IMR-90 (cell line): ENCODE measurements at regions not wholly inside any gene's neighbourhood (a gene's known extent, or its start where the extent isn't known, plus 50 kb on each side); places are given as distances from the start of the nearest gene placed in this dataset.

Experiments used
- ATAC-seq: fragments of 200-7000 bp; cut with Tn5 transposase; 2 replicates; pipeline ENCODE4 v1.9.1; 2020; ENCODE audit warnings: low read depth, mild to moderate bottlenecking, moderate library complexity
- BruUV-seq: library from RNA; stranded (reverse); fragments of 400-500 nt; replicated peaks from 2 replicates; lab custom pipeline; 2021; lab: Mats Ljungman, UMichigan
- CTCF ChIA-PET: fragments of 300-600 bp; formaldehyde crosslinking; extraction: SDS; loops from one replicate; lab custom pipeline; 2021; ENCODE audit warnings: antibody characterized with exemption; lab: Yijun Ruan, JAX
- POLR2A ChIA-PET: fragments of 300-600 bp; sonication (Branson Sonifier 250); formaldehyde crosslinking; loops from one replicate; lab custom pipeline; 2022; ENCODE audit warnings: antibody characterized with exemption; ENCODE audit not compliant: unreplicated experiment; lab: Charles Lee
- DNase-seq: peaks from one replicate; pipeline ENCODE4 v3.0.0; 2013
- H2AFZ ChIP-seq: replicated peaks from 2 replicates; pipeline ENCODE3; 2013; ENCODE audit warnings: low read length, mild to moderate bottlenecking; ENCODE audit not compliant: poor library complexity
- H2AK5ac ChIP-seq: 2 replicates; pipeline ENCODE4 v1.6.1; 2013; ENCODE audit warnings: low read depth, low read length, inconsistent platforms
- H2AK9ac ChIP-seq: replicated peaks from 2 replicates; pipeline ENCODE3; 2013; ENCODE audit warnings: mild to moderate bottlenecking, low read depth, low read length, moderate library complexity; ENCODE audit not compliant: poor library complexity
- H2BK120ac ChIP-seq: 2 replicates; pipeline ENCODE4 v1.6.1; 2013; ENCODE audit warnings: low read depth, low read length, inconsistent platforms
- H2BK15ac ChIP-seq: 3 replicates; pipeline ENCODE4 v1.6.1; 2013; ENCODE audit warnings: low read depth, low read length, inconsistent platforms
- H2BK20ac ChIP-seq: 2 replicates; pipeline ENCODE4 v1.6.1; 2013; ENCODE audit warnings: low read depth, mild to moderate bottlenecking, inconsistent platforms, low read length, moderate library complexity
- H2BK5ac ChIP-seq: 2 replicates; pipeline ENCODE4 v1.6.1; 2013; ENCODE audit warnings: mild to moderate bottlenecking, low read depth, low read length, inconsistent platforms; ENCODE audit not compliant: poor library complexity, severe bottlenecking
- H3K14ac ChIP-seq: replicated peaks from 2 replicates; pipeline ENCODE4 v1.6.1; 2013; ENCODE audit warnings: low read depth, low read length, inconsistent platforms
- H3K18ac ChIP-seq: 2 replicates; pipeline ENCODE4 v1.6.1; 2013; ENCODE audit warnings: low read depth, low read length, control low read depth
- H3K23ac ChIP-seq: 2 replicates; pipeline ENCODE4 v1.6.1; 2013; ENCODE audit warnings: low read depth, low read length, inconsistent platforms
- H3K27ac ChIP-seq: 2 replicates; pipeline ENCODE4 v1.5.1; 2013; ENCODE audit warnings: mild to moderate bottlenecking, control low read depth, low read length; ENCODE audit not compliant: insufficient read depth
- H3K27me3 ChIP-seq: 2 replicates; pipeline ENCODE4 v1.6.1; 2013; ENCODE audit warnings: low read length; ENCODE audit not compliant: control insufficient read depth, insufficient read depth
- H3K36me3 ChIP-seq: 2 replicates; pipeline ENCODE4 v1.6.1; 2013; ENCODE audit warnings: low read length, mixed read lengths; ENCODE audit not compliant: control insufficient read depth, insufficient read depth
- H3K4ac ChIP-seq: 2 replicates; pipeline ENCODE4 v1.6.1; 2013; ENCODE audit warnings: low read depth, low read length, inconsistent platforms
- H3K4me1 ChIP-seq: 2 replicates; pipeline ENCODE4 v1.6.1; 2013; ENCODE audit warnings: low read length, mixed read lengths; ENCODE audit not compliant: control insufficient read depth, insufficient read depth
- H3K4me2 ChIP-seq: 2 replicates; pipeline ENCODE4 v1.6.1; 2013; ENCODE audit warnings: low read depth, mild to moderate bottlenecking, control low read depth, low read length, moderate library complexity
- H3K4me3 ChIP-seq: 2 replicates; pipeline ENCODE4 v1.5.1; 2013; ENCODE audit warnings: low read depth, mild to moderate bottlenecking, control low read depth, low read length, moderate library complexity; ENCODE audit not compliant: insufficient read depth
- H3K56ac ChIP-seq: 2 replicates; pipeline ENCODE4 v1.6.1; 2013; ENCODE audit warnings: low read length, inconsistent platforms; ENCODE audit not compliant: insufficient read depth; ENCODE audit errors: extremely low read depth
- H3K79me1 ChIP-seq, 2 experiments: 2 replicates each; pipeline ENCODE4 v1.6.1; 2013; ENCODE audit warnings: low read length in 2 of 2, inconsistent platforms in 1 of 2, low read depth in 1 of 2
- H3K9ac ChIP-seq: 2 replicates; pipeline ENCODE4 v1.6.1; 2013; ENCODE audit warnings: low read depth, low read length, control low read depth
- H3K9me1 ChIP-seq: 2 replicates; pipeline ENCODE4 v1.6.1; 2013; ENCODE audit warnings: low read length, inconsistent platforms; ENCODE audit not compliant: insufficient read depth
- H3K9me3 ChIP-seq: 2 replicates; pipeline ENCODE4 v1.6.1; 2013; ENCODE audit warnings: low read length; ENCODE audit not compliant: control insufficient read depth, insufficient read depth
- H4K20me1 ChIP-seq: 2 replicates; pipeline ENCODE4 v1.6.1; 2013; ENCODE audit warnings: low read length, inconsistent platforms; ENCODE audit not compliant: insufficient read depth
- H4K5ac ChIP-seq: 2 replicates; pipeline ENCODE4 v1.6.1; 2013; ENCODE audit warnings: mild to moderate bottlenecking, low read depth, low read length, control low read depth
- H4K8ac ChIP-seq, 2 experiments: 2 replicates each; pipeline ENCODE4 v1.6.1; 2013; ENCODE audit warnings: low read depth in 2 of 2, low read length in 2 of 2, control low read depth in 1 of 2, inconsistent platforms in 1 of 2
- H4K91ac ChIP-seq: 2 replicates; pipeline ENCODE4 v1.6.1; 2013; ENCODE audit warnings: low read depth, low read length, inconsistent platforms; ENCODE audit not compliant: insufficient read depth
- BHLHE40 ChIP-seq: fragments of 150-350 bp; IDR thresholded peaks from 2 replicates; pipeline ENCODE4 v1.6.1; 2016; ENCODE audit warnings: mild to moderate bottlenecking, low read depth, low read length
- CEBPB ChIP-seq: IDR thresholded peaks from 2 replicates; pipeline ENCODE4 v1.6.1; 2012; ENCODE audit warnings: low read depth, low read length, improper control_type of control experiment
- CHD1 ChIP-seq: IDR thresholded peaks from 2 replicates; pipeline ENCODE4 v1.6.1; 2012; ENCODE audit warnings: low read depth, low read length, improper control_type of control experiment
- FOS ChIP-seq: fragments of 150-350 bp; IDR thresholded peaks from 2 replicates; pipeline ENCODE4 v1.6.1; 2016; ENCODE audit warnings: low read depth, low read length
- MAFK ChIP-seq: IDR thresholded peaks from 2 replicates; pipeline ENCODE4 v1.6.1; 2012; ENCODE audit warnings: low read depth, low read length, improper control_type of control experiment
- MAZ ChIP-seq: IDR thresholded peaks from 2 replicates; pipeline ENCODE4 v1.6.1; 2012; ENCODE audit warnings: low read depth, mild to moderate bottlenecking, low read length, improper control_type of control experiment, moderate library complexity, borderline replicate concordance
- MXI1 ChIP-seq: IDR thresholded peaks from 2 replicates; pipeline ENCODE4 v1.6.1; 2012; ENCODE audit warnings: low read depth, mild to moderate bottlenecking, low read length, moderate library complexity, borderline replicate concordance
- NFE2L2 ChIP-seq: fragments of 150-350 bp; IDR thresholded peaks from 2 replicates; pipeline ENCODE4 v1.6.1; 2016; ENCODE audit warnings: low read depth, mild to moderate bottlenecking, low read length
- POLR2A ChIP-seq: IDR thresholded peaks from 2 replicates; pipeline ENCODE4 v1.6.1; 2012; ENCODE audit warnings: mild to moderate bottlenecking, low read depth, low read length
- RAD21 ChIP-seq: IDR thresholded peaks from 2 replicates; pipeline ENCODE4 v1.6.1; 2012; ENCODE audit warnings: low read length, improper control_type of control experiment
- RCOR1 ChIP-seq: IDR thresholded peaks from 2 replicates; pipeline ENCODE4 v1.6.1; 2012; ENCODE audit warnings: mild to moderate bottlenecking, low read length, improper control_type of control experiment; ENCODE audit not compliant: insufficient replicate concordance
- RFX5 ChIP-seq: IDR thresholded peaks from 2 replicates; pipeline ENCODE4 v1.8.0; 2012; ENCODE audit warnings: low read depth, mild to moderate bottlenecking, low read length, moderate library complexity
- SMC3 ChIP-seq: fragments of 150-350 bp; IDR thresholded peaks from 2 replicates; pipeline ENCODE4 v1.6.1; 2016; ENCODE audit warnings: low read depth, mild to moderate bottlenecking, antibody characterized with exemption, low read length, moderate library complexity
- whole genome bisulfite sequencing, 2 experiments: methylation state at CpG; one replicate each; pipeline versions ENCODE4 v1.1.5 to v1.1.7; 2013; ENCODE audit warnings: missing lambda C conversion rate in 2 of 2; ENCODE audit not compliant: insufficient read length in 1 of 2; ENCODE audit errors: extremely low coverage in 2 of 2; 5-methylcytosine and 5-hydroxymethylcytosine counted together
- dilution Hi-C: fragments of 300-500 bp; cut with HindIII; formaldehyde crosslinking; loops from one replicate; pipeline ENCODE4 v1.14.3; 2018; ENCODE audit warnings: low sequenced_read_pairs; ENCODE audit not compliant: unreplicated experiment
- in situ Hi-C: fragments of 300-500 bp; cut with MboI; formaldehyde crosslinking; loops from 3 replicates; pipeline ENCODE4 v1.14.3; 2019; ENCODE audit warnings: low sequenced_read_pairs, inconsistent platforms, mixed read lengths
- intact Hi-C: fragments of 100-400 bp; cut with micrococcal nuclease; formaldehyde crosslinking; loops from 2 replicates; pipeline ENCODE4 v1.10.0; 2022
- TF ChIP-seq, protein P1 (sequence below): conservative IDR thresholded peaks from 2 replicates; pipeline ENCODE4 v1.5.1; 2012; ENCODE audit warnings: mild to moderate bottlenecking, low read depth, low read length, improper control_type of control experiment
- TF ChIP-seq, protein P2 (sequence below): fragments of 150-350 bp; IDR thresholded peaks from 2 replicates; pipeline ENCODE4 v1.6.1; 2016; ENCODE audit warnings: low read depth, mild to moderate bottlenecking, low read length, moderate library complexity, borderline replicate concordance
- TF ChIP-seq, protein P3 (sequence below): fragments of 150-350 bp; IDR thresholded peaks from 2 replicates; pipeline ENCODE4 v1.6.1; 2017; ENCODE audit warnings: mild to moderate bottlenecking, antibody characterized with exemption, low read length, low read depth

DNA sequence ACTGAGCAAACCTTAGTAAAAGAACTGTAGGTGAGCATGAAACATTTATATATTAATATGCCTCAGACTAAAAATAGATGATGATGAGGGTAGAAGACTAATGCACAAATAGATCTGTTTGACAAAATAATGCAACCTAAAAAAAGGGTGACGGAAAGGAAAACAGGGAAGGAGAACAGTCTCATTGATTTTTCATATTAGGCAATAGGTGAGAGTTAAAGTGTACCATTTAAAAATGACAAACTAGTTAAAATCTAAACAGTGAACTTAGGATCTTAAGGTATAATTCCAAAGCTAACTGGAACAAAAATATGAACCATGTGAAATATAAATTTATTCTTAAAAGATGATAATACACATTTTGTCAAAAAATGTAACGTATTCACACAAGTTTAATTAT lies 1347.6 kb downstream of the SI start:
- H3K9ac ChIP-seq = no peak overlapping the region
- H2AK5ac ChIP-seq = no peak overlapping the region
- no peaks in the 10 kb centered on the region for H3K9me3 ChIP-seq
- no peaks in the 10 kb centered on the region for H3K79me1 ChIP-seq
- H2BK120ac ChIP-seq = no peak overlapping the region
- H3K23ac ChIP-seq = no peak overlapping the region
- H3K27me3 ChIP-seq = no peaks in the 10 kb centered on the region
- no CpG with 5 or more reads among the region's 2 CpGs for WGBS, 2 experiments
- no peak overlapping the region for H2BK5ac ChIP-seq
- no peak overlapping the region for H3K56ac ChIP-seq
- no peak overlapping the region for H2AK9ac ChIP-seq
- TF ChIP-seq, protein P1, sequence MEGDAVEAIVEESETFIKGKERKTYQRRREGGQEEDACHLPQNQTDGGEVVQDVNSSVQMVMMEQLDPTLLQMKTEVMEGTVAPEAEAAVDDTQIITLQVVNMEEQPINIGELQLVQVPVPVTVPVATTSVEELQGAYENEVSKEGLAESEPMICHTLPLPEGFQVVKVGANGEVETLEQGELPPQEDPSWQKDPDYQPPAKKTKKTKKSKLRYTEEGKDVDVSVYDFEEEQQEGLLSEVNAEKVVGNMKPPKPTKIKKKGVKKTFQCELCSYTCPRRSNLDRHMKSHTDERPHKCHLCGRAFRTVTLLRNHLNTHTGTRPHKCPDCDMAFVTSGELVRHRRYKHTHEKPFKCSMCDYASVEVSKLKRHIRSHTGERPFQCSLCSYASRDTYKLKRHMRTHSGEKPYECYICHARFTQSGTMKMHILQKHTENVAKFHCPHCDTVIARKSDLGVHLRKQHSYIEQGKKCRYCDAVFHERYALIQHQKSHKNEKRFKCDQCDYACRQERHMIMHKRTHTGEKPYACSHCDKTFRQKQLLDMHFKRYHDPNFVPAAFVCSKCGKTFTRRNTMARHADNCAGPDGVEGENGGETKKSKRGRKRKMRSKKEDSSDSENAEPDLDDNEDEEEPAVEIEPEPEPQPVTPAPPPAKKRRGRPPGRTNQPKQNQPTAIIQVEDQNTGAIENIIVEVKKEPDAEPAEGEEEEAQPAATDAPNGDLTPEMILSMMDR = no peak
- TF ChIP-seq FOS (no peak), RCOR1 (no peak), CHD1 (no peak), NFE2L2 (no peak), RFX5 (no peak), MAFK (no peak), SMC3 (no peak), RAD21 (no peak), CEBPB (no peak), POLR2A (no peak), MAZ (no peak), BHLHE40 (no peak), MXI1 (no peak)
- TF ChIP-seq, protein P2, sequence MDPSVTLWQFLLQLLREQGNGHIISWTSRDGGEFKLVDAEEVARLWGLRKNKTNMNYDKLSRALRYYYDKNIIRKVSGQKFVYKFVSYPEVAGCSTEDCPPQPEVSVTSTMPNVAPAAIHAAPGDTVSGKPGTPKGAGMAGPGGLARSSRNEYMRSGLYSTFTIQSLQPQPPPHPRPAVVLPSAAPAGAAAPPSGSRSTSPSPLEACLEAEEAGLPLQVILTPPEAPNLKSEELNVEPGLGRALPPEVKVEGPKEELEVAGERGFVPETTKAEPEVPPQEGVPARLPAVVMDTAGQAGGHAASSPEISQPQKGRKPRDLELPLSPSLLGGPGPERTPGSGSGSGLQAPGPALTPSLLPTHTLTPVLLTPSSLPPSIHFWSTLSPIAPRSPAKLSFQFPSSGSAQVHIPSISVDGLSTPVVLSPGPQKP = no peak
- TF ChIP-seq, protein P3, sequence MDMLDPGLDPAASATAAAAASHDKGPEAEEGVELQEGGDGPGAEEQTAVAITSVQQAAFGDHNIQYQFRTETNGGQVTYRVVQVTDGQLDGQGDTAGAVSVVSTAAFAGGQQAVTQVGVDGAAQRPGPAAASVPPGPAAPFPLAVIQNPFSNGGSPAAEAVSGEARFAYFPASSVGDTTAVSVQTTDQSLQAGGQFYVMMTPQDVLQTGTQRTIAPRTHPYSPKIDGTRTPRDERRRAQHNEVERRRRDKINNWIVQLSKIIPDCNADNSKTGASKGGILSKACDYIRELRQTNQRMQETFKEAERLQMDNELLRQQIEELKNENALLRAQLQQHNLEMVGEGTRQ = no peak
- H3K27ac ChIP-seq = no peak overlapping the region
- no peak overlapping the region for H4K91ac ChIP-seq
- H4K8ac ChIP-seq = no peak overlapping the region
- CTCF ChIA-PET = no interaction called here
- H3K4me3 ChIP-seq = no peak overlapping the region
- intact Hi-C loops (no loop called here), in situ Hi-C loops (no loop called here), dilution Hi-C loops (no loop called here)
- no peaks in the 10 kb centered on the region for H3K36me3 ChIP-seq
- no peak overlapping the region for H2BK15ac ChIP-seq
- no peaks in the 10 kb centered on the region for H4K20me1 ChIP-seq
- POLR2A ChIA-PET = no interaction called here
- no peak overlapping the region for H2BK20ac ChIP-seq
- BruUV-seq = no TSS peak
- no peaks in the 10 kb centered on the region for H3K9me1 ChIP-seq
- H3K14ac ChIP-seq = no peak overlapping the region
- no peak overlapping the region for H3K4ac ChIP-seq
- no peak overlapping the region for H3K4me2 ChIP-seq
- H3K18ac ChIP-seq = no peak overlapping the region
- ATAC-seq = no peak
- no peak overlapping the region for H4K5ac ChIP-seq
- DNase-seq = no peak
- H2AFZ ChIP-seq = no peak overlapping the region
- H3K4me1 ChIP-seq = no peaks in the 10 kb centered on the region
